HAP-1 (cell line): ENCODE measurements at regions not wholly inside any gene's neighbourhood (a gene's known extent, or its start where the extent isn't known, plus 50 kb on each side); places are given as distances from the start of the nearest gene placed in this dataset.

Experiments used
- DNase-seq, 2 experiments: peaks; one replicate each; pipeline ENCODE4 v3.0.0-alpha.2; 2016 to 2020; ENCODE audit warnings: low spot score in 2 of 2
- H3K27me3 ChIP-seq: fragments of 250-450 bp; sonication (Bioruptor Pico); 2 replicates; pipeline ENCODE4 v1.5.1; 2020; ENCODE audit warnings: low read depth, mild to moderate bottlenecking, moderate library complexity
- H3K36me3 ChIP-seq: fragments of 250-450 bp; sonication (Bioruptor Pico); replicated peaks from 2 replicates; pipeline ENCODE4 v1.5.1; 2020; ENCODE audit warnings: mild to moderate bottlenecking
- H3K4me1 ChIP-seq: fragments of 250-450 bp; sonication (Bioruptor Pico); 2 replicates; pipeline ENCODE4 v1.5.1; 2020; ENCODE audit warnings: mild to moderate bottlenecking
- H3K4me3 ChIP-seq: fragments of 250-450 bp; sonication (Bioruptor Pico); 2 replicates; pipeline ENCODE4 v1.5.1; 2020; ENCODE audit warnings: mild to moderate bottlenecking, moderate library complexity
- H3K9me3 ChIP-seq: fragments of 250-450 bp; sonication (Bioruptor Pico); 2 replicates; pipeline ENCODE4 v1.5.1; 2020; ENCODE audit warnings: mild to moderate bottlenecking, moderate library complexity
- in situ Hi-C: fragments of 300-500 bp; cut with MboI; formaldehyde crosslinking; loops from 3 replicates; pipeline ENCODE4 v1.14.3; 2020; ENCODE audit warnings: low sequenced_read_pairs, inconsistent platforms, mixed read lengths

GRCh38 chr5:23405316-23406068 is 101.9 kb upstream of the PRDM9 start:
- no peak for DNase-seq
- Histone ChIP-seq H3K36me3 (no peaks in the 10 kb centered on the region), H3K9me3 (no peaks in the 10 kb centered on the region), H3K27me3 (no peaks in the 10 kb centered on the region), H3K4me3 (no peak overlapping the region), H3K4me1 (no peaks in the 10 kb centered on the region)
- in situ Hi-C loops, result no loop called here

- Histone ChIP-seq H3K36me3 (no peaks in the 10 kb centered on the region), H3K4me1 (no peaks in the 10 kb centered on the region), H3K9me3 (no peaks in the 10 kb centered on the region), H3K4me3 (no peak overlapping the region), H3K27me3 (no peaks in the 10 kb centered on the region)
- in situ Hi-C loops, result no loop called here
- DNase-seq, result no peak
Measured at GRCh38 chr5:23402585-23402984, 104.8 kb upstream of the PRDM9 start.

- H3K4me3 ChIP-seq, result no peak overlapping the region
- DNase-seq, result no peak
- no peaks in the 10 kb centered on the region for H3K9me3 ChIP-seq
- H3K4me1 ChIP-seq, result no peaks in the 10 kb centered on the region
- H3K27me3 ChIP-seq, result no peaks in the 10 kb centered on the region
- no peaks in the 10 kb centered on the region for H3K36me3 ChIP-seq
- in situ Hi-C loops, result no loop called here
Measured at GRCh38 chr5:23400951-23401350, 106.5 kb upstream of the PRDM9 start.

GRCh38 chr5:23396346-23396745 is 111.1 kb upstream of the PRDM9 start:
- DNase-seq, result no peak
- in situ Hi-C loops, result no loop called here
- no peaks in the 10 kb centered on the region for H3K27me3 ChIP-seq
- no peak overlapping the region for H3K4me3 ChIP-seq
- H3K4me1 ChIP-seq, result no peaks in the 10 kb centered on the region
- H3K36me3 ChIP-seq, result no peaks in the 10 kb centered on the region
- H3K9me3 ChIP-seq, result no peaks in the 10 kb centered on the region

- peaks cover 2% of the 10 kb centered on the region for H3K4me1 ChIP-seq
- no peaks in the 10 kb centered on the region for H3K36me3 ChIP-seq
- no peaks in the 10 kb centered on the region for H3K27me3 ChIP-seq
- H3K9me3 ChIP-seq, result no peaks in the 10 kb centered on the region
- no peak overlapping the region for H3K4me3 ChIP-seq
- DNase-seq, result no peak
- in situ Hi-C loops, result no loop called here
Measured at GRCh38 chr5:23389291-23390101, 117.9 kb upstream of the PRDM9 start.

- in situ Hi-C loops, result no loop called here
- Histone ChIP-seq H3K36me3 (no peaks in the 10 kb centered on the region), H3K4me1 (peaks cover 25% of the 10 kb centered on the region), H3K4me3 (no peak overlapping the region), H3K27me3 (no peaks in the 10 kb centered on the region), H3K9me3 (no peaks in the 10 kb centered on the region; the same call in 1 of the 2 replicates)
- DNase-seq, result no peak
Measured at GRCh38 chr5:23385036-23385435, 122.4 kb upstream of the PRDM9 start.

- H3K9me3 ChIP-seq, result no peaks in the 10 kb centered on the region
- H3K4me1 ChIP-seq, result no peaks in the 10 kb centered on the region
- no peak for DNase-seq
- in situ Hi-C loops, result no loop called here
- no peak overlapping the region for H3K4me3 ChIP-seq
- no peaks in the 10 kb centered on the region for H3K36me3 ChIP-seq
- H3K27me3 ChIP-seq, result no peaks in the 10 kb centered on the region
Measured at GRCh38 chr5:23372177-23372576, 135.2 kb upstream of the PRDM9 start.

GRCh38 chr5:23368393-23368792 is 139.0 kb upstream of the PRDM9 start:
- no peaks in the 10 kb centered on the region for H3K27me3 ChIP-seq
- DNase-seq, result no peak
- H3K4me1 ChIP-seq, result no peaks in the 10 kb centered on the region
- no peaks in the 10 kb centered on the region for H3K36me3 ChIP-seq
- H3K9me3 ChIP-seq, result no peaks in the 10 kb centered on the region
- H3K4me3 ChIP-seq, result no peak overlapping the region
- in situ Hi-C loops, result no loop called here

GRCh38 chr5:23367874-23368273 is 139.5 kb upstream of the PRDM9 start:
- H3K4me3 ChIP-seq, result no peak overlapping the region
- H3K9me3 ChIP-seq, result no peaks in the 10 kb centered on the region
- no peaks in the 10 kb centered on the region for H3K27me3 ChIP-seq
- DNase-seq, result no peak
- in situ Hi-C loops, result no loop called here
- no peaks in the 10 kb centered on the region for H3K4me1 ChIP-seq
- H3K36me3 ChIP-seq, result no peaks in the 10 kb centered on the region

GRCh38 chr5:23353286-23353685 is 154.1 kb upstream of the PRDM9 start:
- H3K4me1 ChIP-seq, result no peaks in the 10 kb centered on the region
- in situ Hi-C loops, result no loop called here
- H3K36me3 ChIP-seq, result no peaks in the 10 kb centered on the region
- H3K9me3 ChIP-seq, result no peaks in the 10 kb centered on the region
- no peak overlapping the region for H3K4me3 ChIP-seq
- no peak for DNase-seq
- no peaks in the 10 kb centered on the region for H3K27me3 ChIP-seq

- Histone ChIP-seq H3K4me3 (no peak overlapping the region), H3K9me3 (no peaks in the 10 kb centered on the region), H3K4me1 (no peaks in the 10 kb centered on the region), H3K27me3 (no peaks in the 10 kb centered on the region), H3K36me3 (no peaks in the 10 kb centered on the region)
- DNase-seq, result peak in 1 of 2 experiments; percentile 28
- in situ Hi-C loops, result no loop called here
Measured at GRCh38 chr5:23352446-23352845, 155.0 kb upstream of the PRDM9 start.

- Histone ChIP-seq H3K36me3 (no peaks in the 10 kb centered on the region), H3K4me1 (no peaks in the 10 kb centered on the region), H3K4me3 (no peak overlapping the region), H3K9me3 (no peaks in the 10 kb centered on the region), H3K27me3 (no peaks in the 10 kb centered on the region)
- in situ Hi-C loops, result no loop called here
- DNase-seq, result no peak
Measured at GRCh38 chr5:23343121-23343520, 164.3 kb upstream of the PRDM9 start.

- H3K4me3 ChIP-seq, result no peak overlapping the region
- H3K36me3 ChIP-seq, result no peaks in the 10 kb centered on the region
- in situ Hi-C loops, result no loop called here
- H3K4me1 ChIP-seq, result no peaks in the 10 kb centered on the region
- no peaks in the 10 kb centered on the region for H3K27me3 ChIP-seq
- DNase-seq, result peak in 1 of 2 experiments; percentile 39
- H3K9me3 ChIP-seq, result no peaks in the 10 kb centered on the region
Measured at GRCh38 chr5:23332650-23333251, 174.7 kb upstream of the PRDM9 start.

GRCh38 chr5:23330726-23331125 is 176.7 kb upstream of the PRDM9 start:
- H3K4me3 ChIP-seq, result no peak overlapping the region
- no peaks in the 10 kb centered on the region for H3K9me3 ChIP-seq
- no peaks in the 10 kb centered on the region for H3K4me1 ChIP-seq
- in situ Hi-C loops, result no loop called here
- H3K36me3 ChIP-seq, result no peaks in the 10 kb centered on the region
- DNase-seq, result no peak
- H3K27me3 ChIP-seq, result no peaks in the 10 kb centered on the region
